ENCODE measurements at regions not wholly inside any gene's neighbourhood (a gene's known extent, or its start where the extent isn't known, plus 50 kb on each side); places are given as distances from the start of the nearest gene placed in this dataset.
A peak's percentile ranks its signal among the peaks of the same experiment; 100 is the strongest.

GRCh38 chr3:167895178-167895577 lies 159.7 kb downstream of the SERPINI1 start:
- DNase-seq (ENCODE audit: low spot score), result no peak

- DNase-seq (ENCODE audit: low spot score), result no peak
Observed at GRCh38 chr3:167892205-167892604, 156.7 kb downstream of the SERPINI1 start.

GRCh38 chr3:167887096-167887495 lies 151.6 kb downstream of the SERPINI1 start:
- no peak for DNase-seq (ENCODE audit: low spot score)

- DNase-seq (ENCODE audit: low spot score), result no peak
Observed at GRCh38 chr3:167886690-167887089, 151.2 kb downstream of the SERPINI1 start.

- DNase-seq (ENCODE audit: low spot score), result no peak
Observed at GRCh38 chr3:167885277-167885676, 149.8 kb downstream of the SERPINI1 start.

- no peak for DNase-seq (ENCODE audit: low spot score)
Observed at GRCh38 chr3:167884481-167884880, 149.0 kb downstream of the SERPINI1 start.

GRCh38 chr3:167883452-167883851 lies 147.9 kb downstream of the SERPINI1 start:
- DNase-seq (ENCODE audit: low spot score), result no peak

- DNase-seq (ENCODE audit: low spot score), result peak; percentile 43
Observed at GRCh38 chr3:167882057-167882667, 146.6 kb downstream of the SERPINI1 start.

- no peak for DNase-seq (ENCODE audit: low spot score)
Observed at GRCh38 chr3:167880183-167880582, 144.7 kb downstream of the SERPINI1 start.

GRCh38 chr3:167876620-167877281 lies 141.2 kb downstream of the SERPINI1 start:
- peak; percentile 70 for DNase-seq (ENCODE audit: low spot score)
